Heart left ventricle (tissue), 13 donors: ENCODE measurements at regions not wholly inside any gene's neighbourhood (a gene's known extent, or its start where the extent isn't known, plus 50 kb on each side); places are given as distances from the start of the nearest gene placed in this dataset.

ENCODE experiments used
- CTCF ChIP-seq, 12 donors: fragments of 200-600 bp; sonication (generic) in 4 of 12; IDR thresholded peaks; one replicate each; pipeline versions ENCODE4 v1.5.0 to v1.8.0; 2018 to 2022; ENCODE audit warnings: antibody characterized with exemption in 12 of 12, mild to moderate bottlenecking in 5 of 12
- POLR2A ChIP-seq, 2 donors: fragments of 450-650 bp; IDR thresholded peaks; one replicate each; pipeline ENCODE4 v1.6.1; 2017; ENCODE audit warnings: antibody characterized with exemption in 2 of 2, mild to moderate bottlenecking in 2 of 2, moderate library complexity in 2 of 2
- donor health status: ischemic (EF 13 %, LVEDD 7.1; RV severe dilation, severe dysfunction).
- donor health status: DM: no; HTN: yes; CAD: no.
- donor health status: DM: no; HTN: no; CAD: no.
- donor health status: ischemic (EF 25% LVEDD 6.9; RV normal size, moderate dysfunction).
- donor health status: ischemic (EF 25% LVEDD 5.7; RV mildly dilated, moderate dysfunction).
- donor health status: ischemic (EF 35%, LVEDD 5.7; RV mildly dilated, moderate dysfunction).
- donor health status: nonischemic (EF 11% LVEDD 7.7; RV severe dilation, severe dysfunction).
- donor health status: DM: yes; HTN: yes; CAD: no.
- donor health status: PGD.
- donor health status: ischemic (EF 29% LVEDD 5.4; RV normal size, mild dysfunction).
- donor health status: nonischemic (EF 23%, LVEDD 6.1; RV moderate dilation, normal function).

GRCh38 chr5:23164971-23165370, 311.8 kb upstream of the CDH12 start:
- no peak for TF ChIP-seq CTCF (IDR thresholded peaks at IDR 0.05)
- TF ChIP-seq POLR2A (IDR thresholded peaks at IDR 0.05) = no peak
